Gastroesophageal sphincter (tissue), 4 donors: ENCODE measurements at regions not wholly inside any gene's neighbourhood (a gene's known extent, or its start where the extent isn't known, plus 50 kb on each side); places are given as distances from the start of the nearest gene placed in this dataset.

Source experiments
- ATAC-seq: fragments of 150-250 bp; one replicate; pipeline ENCODE4 v1.9.1; 2016; ENCODE audit warnings: mild to moderate bottlenecking, moderate library complexity
- H3K27ac ChIP-seq, 4 donors: fragments of 200-600 bp; sonication (generic) in 3 of 4; 1 replicate in 3 of 4; 2 replicates in 1 of 4; pipeline ENCODE4 v1.5.1; 2016 to 2019
- H3K27me3 ChIP-seq: fragments of 200-600 bp; sonication (generic); one replicate; pipeline ENCODE4 v1.5.1; 2019
- H3K36me3 ChIP-seq, 2 donors: fragments of 200-600 bp; sonication (generic); one replicate each; pipeline ENCODE4 v1.5.1; 2019; ENCODE audit warnings: control low read depth in 1 of 2
- H3K4me1 ChIP-seq, 3 donors: fragments of 200-600 bp; sonication (generic); 1 replicate in 2 of 3; 2 replicates in 1 of 3; pipeline ENCODE4 v1.5.1; 2016 to 2019; ENCODE audit warnings: control low read depth in 2 of 3
- H3K4me3 ChIP-seq, 2 donors: fragments of 200-600 bp; sonication (generic); one replicate each; pipeline ENCODE4 v1.5.1; 2019; ENCODE audit warnings: mild to moderate bottlenecking in 1 of 2, moderate library complexity in 1 of 2
- H3K9me3 ChIP-seq, 3 donors: fragments of 200-600 bp; sonication (generic); one replicate each; pipeline ENCODE4 v1.5.1; 2017 to 2019; ENCODE audit warnings: control low read depth in 2 of 3
- CTCF ChIP-seq, 4 experiments: fragments of 200-600 bp in 2 of 4; fragments of 450-650 bp in 2 of 4; sonication (generic) in 1 of 4; IDR thresholded peaks; one replicate each; pipeline ENCODE4 v1.5.1; 2017 to 2019; ENCODE audit warnings: antibody characterized with exemption in 4 of 4, mild to moderate bottlenecking in 2 of 4, moderate library complexity in 2 of 4
- EP300 ChIP-seq: sonication (generic); formaldehyde crosslinking; IDR thresholded peaks from one replicate; pipeline ENCODE4 v1.6.1; 2017; ENCODE audit warnings: antibody characterized with exemption, mild to moderate bottlenecking
- POLR2A ChIP-seq, 2 donors: fragments of 450-650 bp; IDR thresholded peaks; one replicate each; pipeline ENCODE4 v1.6.1; 2017; ENCODE audit warnings: antibody characterized with exemption in 2 of 2, mild to moderate bottlenecking in 2 of 2, moderate library complexity in 1 of 2
- POLR2AphosphoS5 ChIP-seq: sonication (generic); formaldehyde crosslinking; IDR thresholded peaks from one replicate; pipeline ENCODE4 v1.6.1; 2017; ENCODE audit warnings: antibody characterized with exemption
- WGBS, 2 donors: methylation state at CpG; one replicate each; pipeline ENCODE4 v1.1.5; 2018; ENCODE audit warnings: low coverage in 1 of 2; 5-methylcytosine and 5-hydroxymethylcytosine counted together

GRCh38 chr2:107384422-107384821, 442.3 kb upstream of the RGPD4 start:
- Histone ChIP-seq H3K36me3 (no peaks in the 10 kb centered on the region), H3K9me3 (no peaks in the 10 kb centered on the region), H3K27me3 (no peaks in the 10 kb centered on the region), H3K4me3 (no peak overlapping the region), H3K4me1 (no peaks in the 10 kb centered on the region), H3K27ac (no peak overlapping the region)
- ATAC-seq = no peak
- WGBS, 2 donors = 14 to 61% methylated on average over 1 to 2 of the region's 2 CpGs
- TF ChIP-seq EP300 (no peak), CTCF (IDR thresholded peaks at IDR 0.05) (no peak), POLR2AphosphoS5 (no peak), POLR2A (IDR thresholded peaks at IDR 0.05) (no peak)

- 64 to 71% methylated on average over 1 of the region's 1 CpG for WGBS, 2 donors
- H3K27me3 ChIP-seq = no peaks in the 10 kb centered on the region
- H3K9me3 ChIP-seq = no peaks in the 10 kb centered on the region
- no peaks in the 10 kb centered on the region for H3K4me1 ChIP-seq
- no peak overlapping the region for H3K4me3 ChIP-seq
- H3K27ac ChIP-seq = no peak overlapping the region
- no peak for TF ChIP-seq POLR2A (IDR thresholded peaks at IDR 0.05)
- no peak for TF ChIP-seq EP300
- TF ChIP-seq POLR2AphosphoS5 = no peak
- TF ChIP-seq CTCF (IDR thresholded peaks at IDR 0.05) = no peak
- H3K36me3 ChIP-seq = no peaks in the 10 kb centered on the region
- no peak for ATAC-seq
Observed at GRCh38 chr2:107385921-107386320, 440.8 kb upstream of the RGPD4 start.

- H3K4me3 ChIP-seq = no peak overlapping the region
- no peaks in the 10 kb centered on the region for H3K27me3 ChIP-seq
- no peak overlapping the region for H3K27ac ChIP-seq
- WGBS, 2 donors = no CpG with 5 or more reads among the region's 32 CpGs
- H3K4me1 ChIP-seq = no peaks in the 10 kb centered on the region
- no peaks in the 10 kb centered on the region for H3K9me3 ChIP-seq
- no peaks in the 10 kb centered on the region for H3K36me3 ChIP-seq
- TF ChIP-seq POLR2A (IDR thresholded peaks at IDR 0.05) (no peak), CTCF (IDR thresholded peaks at IDR 0.05) (no peak), EP300 (no peak), POLR2AphosphoS5 (no peak)
- no peak for ATAC-seq
Observed at GRCh38 chr2:107392241-107392704, 434.4 kb upstream of the RGPD4 start.

GRCh38 chr2:107393516-107393915, 433.2 kb upstream of the RGPD4 start:
- no peak overlapping the region for H3K4me3 ChIP-seq
- no peaks in the 10 kb centered on the region for H3K36me3 ChIP-seq
- no peaks in the 10 kb centered on the region for H3K9me3 ChIP-seq
- TF ChIP-seq POLR2AphosphoS5 (no peak), CTCF (IDR thresholded peaks at IDR 0.05) (no peak), POLR2A (IDR thresholded peaks at IDR 0.05) (no peak), EP300 (no peak)
- no peak for ATAC-seq
- H3K27ac ChIP-seq = no peak overlapping the region
- no peaks in the 10 kb centered on the region for H3K4me1 ChIP-seq
- H3K27me3 ChIP-seq = no peaks in the 10 kb centered on the region

GRCh38 chr2:107398683-107399082, 428.0 kb upstream of the RGPD4 start:
- H3K4me1 ChIP-seq = no peaks in the 10 kb centered on the region
- H3K36me3 ChIP-seq = no peaks in the 10 kb centered on the region
- no peak overlapping the region for H3K4me3 ChIP-seq
- no peaks in the 10 kb centered on the region for H3K9me3 ChIP-seq
- no peaks in the 10 kb centered on the region for H3K27me3 ChIP-seq
- TF ChIP-seq CTCF (IDR thresholded peaks at IDR 0.05) (no peak), POLR2AphosphoS5 (no peak), POLR2A (IDR thresholded peaks at IDR 0.05) (no peak), EP300 (no peak)
- 76 to 93% methylated on average over 1 of the region's 1 CpG for WGBS, 2 donors
- no peak for ATAC-seq
- H3K27ac ChIP-seq = no peak overlapping the region
